ENCODE measurements at regions not wholly inside any gene's neighbourhood (a gene's known extent, or its start where the extent isn't known, plus 50 kb on each side); places are given as distances from the start of the nearest gene placed in this dataset.

- Histone ChIP-seq H3K36me3 (ENCODE audit: control insufficient read depth in 3 of 3, insufficient read depth in 2 of 3, low read depth in 1 of 3, low read length in 3 of 3) (no peaks in the 10 kb centered on the region), H3K4me3 (ENCODE audit: low read depth in 1 of 3, low read length in 3 of 3) (no peak overlapping the region), H3K27ac (ENCODE audit: low read depth in 1 of 3, low read length in 2 of 3) (no peak overlapping the region), H3K4me1 (ENCODE audit: control insufficient read depth in 3 of 3, insufficient read depth in 2 of 3, low read depth in 1 of 3, low read length in 2 of 3) (no peaks in the 10 kb centered on the region), H3K9me3 (ENCODE audit: control insufficient read depth in 2 of 2, insufficient read depth in 1 of 2, low read depth in 1 of 2, low read length in 1 of 2) (no peaks in the 10 kb centered on the region), H3K27me3 (ENCODE audit: control insufficient read depth in 3 of 3, insufficient read depth in 3 of 3, low read length in 3 of 3) (peaks cover 0 to 2% (median 0%) of the 10 kb centered on the region in 3 donors)
- DNase-seq (no peak), FAIRE-seq (no peak)
- 74 to 91% (median 80%) methylated on average over 2 of the region's 2 CpGs for WGBS, 3 donors
Measured at GRCh38 chr11:27860811-27861210, 160.6 kb upstream of the BDNF start.

- H3K36me3 ChIP-seq (ENCODE audit: control insufficient read depth in 3 of 3, insufficient read depth in 2 of 3, low read depth in 1 of 3, low read length in 3 of 3): no peaks in the 10 kb centered on the region
- H3K4me1 ChIP-seq (ENCODE audit: control insufficient read depth in 3 of 3, insufficient read depth in 2 of 3, low read depth in 1 of 3, low read length in 2 of 3): no peaks in the 10 kb centered on the region
- H3K27ac ChIP-seq (ENCODE audit: low read depth in 1 of 3, low read length in 2 of 3): no peak overlapping the region
- no peak for DNase-seq
- H3K27me3 ChIP-seq (ENCODE audit: control insufficient read depth in 3 of 3, insufficient read depth in 3 of 3, low read length in 3 of 3): peaks cover 0 to 2% (median 0%) of the 10 kb centered on the region in 3 donors
- 79 to 87% (median 81%) methylated on average over 3 of the region's 3 CpGs for WGBS, 3 donors
- H3K9me3 ChIP-seq (ENCODE audit: control insufficient read depth in 2 of 2, insufficient read depth in 1 of 2, low read depth in 1 of 2, low read length in 1 of 2): no peaks in the 10 kb centered on the region
- FAIRE-seq: no peak
- no peak overlapping the region for H3K4me3 ChIP-seq (ENCODE audit: low read depth in 1 of 3, low read length in 3 of 3)
Measured at GRCh38 chr11:27858866-27859265, 158.6 kb upstream of the BDNF start.

- Histone ChIP-seq H3K36me3 (ENCODE audit: control insufficient read depth in 3 of 3, insufficient read depth in 2 of 3, low read depth in 1 of 3, low read length in 3 of 3) (no peaks in the 10 kb centered on the region), H3K4me1 (ENCODE audit: control insufficient read depth in 3 of 3, insufficient read depth in 2 of 3, low read depth in 1 of 3, low read length in 2 of 3) (no peaks in the 10 kb centered on the region), H3K27me3 (ENCODE audit: control insufficient read depth in 3 of 3, insufficient read depth in 3 of 3, low read length in 3 of 3) (peaks cover 0 to 2% (median 0%) of the 10 kb centered on the region in 3 donors), H3K27ac (ENCODE audit: low read depth in 1 of 3, low read length in 2 of 3) (no peak overlapping the region), H3K9me3 (ENCODE audit: control insufficient read depth in 2 of 2, insufficient read depth in 1 of 2, low read depth in 1 of 2, low read length in 1 of 2) (no peaks in the 10 kb centered on the region), H3K4me3 (ENCODE audit: low read depth in 1 of 3, low read length in 3 of 3) (no peak overlapping the region)
- DNase-seq (no peak), FAIRE-seq (no peak)
- 41 to 63% (median 51%) methylated on average over 4 of the region's 4 CpGs for WGBS, 3 donors
Measured at GRCh38 chr11:27857588-27857987, 157.3 kb upstream of the BDNF start.

- FAIRE-seq (no peak), DNase-seq (no peak)
- WGBS, 3 donors: 66 to 71% (median 68%) methylated on average over 4 of the region's 4 CpGs
Measured at GRCh38 chr11:27857014-27857413, 156.8 kb upstream of the BDNF start.

GRCh38 chr11:27848423-27848822 is 148.2 kb upstream of the BDNF start:
- Histone ChIP-seq H3K27ac (ENCODE audit: low read depth in 1 of 3, low read length in 2 of 3) (no peak overlapping the region), H3K9me3 (ENCODE audit: control insufficient read depth in 2 of 2, insufficient read depth in 1 of 2, low read depth in 1 of 2, low read length in 1 of 2) (no peaks in the 10 kb centered on the region), H3K36me3 (ENCODE audit: control insufficient read depth in 3 of 3, insufficient read depth in 2 of 3, low read depth in 1 of 3, low read length in 3 of 3) (no peaks in the 10 kb centered on the region), H3K4me1 (ENCODE audit: control insufficient read depth in 3 of 3, insufficient read depth in 2 of 3, low read depth in 1 of 3, low read length in 2 of 3) (no peaks in the 10 kb centered on the region), H3K4me3 (ENCODE audit: low read depth in 1 of 3, low read length in 3 of 3) (no peak overlapping the region), H3K27me3 (ENCODE audit: control insufficient read depth in 3 of 3, insufficient read depth in 3 of 3, low read length in 3 of 3) (no peaks in the 10 kb centered on the region)
- FAIRE-seq (no peak), DNase-seq (peak in 1 of 2 donors; percentile 38)

More at GRCh38 chr11:27857014-27857413, 156.8 kb upstream of the BDNF start:
- Histone ChIP-seq H3K4me3 (ENCODE audit: low read depth in 1 of 3, low read length in 3 of 3) (no peak overlapping the region), H3K27me3 (ENCODE audit: control insufficient read depth in 3 of 3, insufficient read depth in 3 of 3, low read length in 3 of 3) (peaks cover 0 to 2% (median 0%) of the 10 kb centered on the region in 3 donors), H3K36me3 (ENCODE audit: control insufficient read depth in 3 of 3, insufficient read depth in 2 of 3, low read depth in 1 of 3, low read length in 3 of 3) (no peaks in the 10 kb centered on the region), H3K9me3 (ENCODE audit: control insufficient read depth in 2 of 2, insufficient read depth in 1 of 2, low read depth in 1 of 2, low read length in 1 of 2) (no peaks in the 10 kb centered on the region), H3K27ac (ENCODE audit: low read depth in 1 of 3, low read length in 2 of 3) (no peak overlapping the region), H3K4me1 (ENCODE audit: control insufficient read depth in 3 of 3, insufficient read depth in 2 of 3, low read depth in 1 of 3, low read length in 2 of 3) (no peaks in the 10 kb centered on the region)

- FAIRE-seq (no peak), DNase-seq (no peak)
- Histone ChIP-seq H3K9me3 (ENCODE audit: control insufficient read depth in 2 of 2, insufficient read depth in 1 of 2, low read depth in 1 of 2, low read length in 1 of 2) (no peaks in the 10 kb centered on the region), H3K4me3 (ENCODE audit: low read depth in 1 of 3, low read length in 3 of 3) (no peak overlapping the region), H3K36me3 (ENCODE audit: control insufficient read depth in 3 of 3, insufficient read depth in 2 of 3, low read depth in 1 of 3, low read length in 3 of 3) (no peaks in the 10 kb centered on the region), H3K27me3 (ENCODE audit: control insufficient read depth in 3 of 3, insufficient read depth in 3 of 3, low read length in 3 of 3) (no peaks in the 10 kb centered on the region), H3K4me1 (ENCODE audit: control insufficient read depth in 3 of 3, insufficient read depth in 2 of 3, low read depth in 1 of 3, low read length in 2 of 3) (no peaks in the 10 kb centered on the region), H3K27ac (ENCODE audit: low read depth in 1 of 3, low read length in 2 of 3) (no peak overlapping the region)
Measured at GRCh38 chr11:27847496-27847895, 147.2 kb upstream of the BDNF start.

- H3K27me3 ChIP-seq (ENCODE audit: control insufficient read depth in 3 of 3, insufficient read depth in 3 of 3, low read length in 3 of 3): no peaks in the 10 kb centered on the region
- no peaks in the 10 kb centered on the region for H3K4me1 ChIP-seq (ENCODE audit: control insufficient read depth in 3 of 3, insufficient read depth in 2 of 3, low read depth in 1 of 3, low read length in 2 of 3)
- no peak for FAIRE-seq
- no peaks in the 10 kb centered on the region for H3K36me3 ChIP-seq (ENCODE audit: control insufficient read depth in 3 of 3, insufficient read depth in 2 of 3, low read depth in 1 of 3, low read length in 3 of 3)
- no peak overlapping the region for H3K4me3 ChIP-seq (ENCODE audit: low read depth in 1 of 3, low read length in 3 of 3)
- DNase-seq: no peak
- no peak overlapping the region for H3K27ac ChIP-seq (ENCODE audit: low read depth in 1 of 3, low read length in 2 of 3)
- no peaks in the 10 kb centered on the region for H3K9me3 ChIP-seq (ENCODE audit: control insufficient read depth in 2 of 2, insufficient read depth in 1 of 2, low read depth in 1 of 2, low read length in 1 of 2)
Measured at GRCh38 chr11:27842290-27842689, 142.0 kb upstream of the BDNF start.

GRCh38 chr11:27841023-27841422 is 140.8 kb upstream of the BDNF start:
- H3K4me3 ChIP-seq (ENCODE audit: low read depth in 1 of 3, low read length in 3 of 3): no peak overlapping the region
- no peaks in the 10 kb centered on the region for H3K36me3 ChIP-seq (ENCODE audit: control insufficient read depth in 3 of 3, insufficient read depth in 2 of 3, low read depth in 1 of 3, low read length in 3 of 3)
- H3K27me3 ChIP-seq (ENCODE audit: control insufficient read depth in 3 of 3, insufficient read depth in 3 of 3, low read length in 3 of 3): no peaks in the 10 kb centered on the region
- no peak for DNase-seq
- H3K27ac ChIP-seq (ENCODE audit: low read depth in 1 of 3, low read length in 2 of 3): no peak overlapping the region
- no peak for FAIRE-seq
- H3K4me1 ChIP-seq (ENCODE audit: control insufficient read depth in 3 of 3, insufficient read depth in 2 of 3, low read depth in 1 of 3, low read length in 2 of 3): no peaks in the 10 kb centered on the region
- H3K9me3 ChIP-seq (ENCODE audit: control insufficient read depth in 2 of 2, insufficient read depth in 1 of 2, low read depth in 1 of 2, low read length in 1 of 2): no peaks in the 10 kb centered on the region

GRCh38 chr11:27839226-27839913 is 139.1 kb upstream of the BDNF start:
- Histone ChIP-seq H3K9me3 (ENCODE audit: control insufficient read depth in 2 of 2, insufficient read depth in 1 of 2, low read depth in 1 of 2, low read length in 1 of 2) (no peaks in the 10 kb centered on the region), H3K4me1 (ENCODE audit: control insufficient read depth in 3 of 3, insufficient read depth in 2 of 3, low read depth in 1 of 3, low read length in 2 of 3) (no peaks in the 10 kb centered on the region), H3K27ac (ENCODE audit: low read depth in 1 of 3, low read length in 2 of 3) (no peak overlapping the region), H3K27me3 (ENCODE audit: control insufficient read depth in 3 of 3, insufficient read depth in 3 of 3, low read length in 3 of 3) (no peaks in the 10 kb centered on the region), H3K4me3 (ENCODE audit: low read depth in 1 of 3, low read length in 3 of 3) (no peak overlapping the region), H3K36me3 (ENCODE audit: control insufficient read depth in 3 of 3, insufficient read depth in 2 of 3, low read depth in 1 of 3, low read length in 3 of 3) (no peaks in the 10 kb centered on the region)
- DNase-seq: no peak
- 45 to 47% (median 45%) methylated on average over 3 of the region's 3 CpGs for WGBS, 3 donors
- no peak for FAIRE-seq

Measured in small intestine (tissue), 7 donors.